AG04450 (cell line): ENCODE measurements at regions not wholly inside any gene's neighbourhood (a gene's known extent, or its start where the extent isn't known, plus 50 kb on each side); places are given as distances from the start of the nearest gene placed in this dataset.

Source experiments
- CTCF ChIA-PET: fragments of 300-600, 350-600 bp; formaldehyde crosslinking; extraction: SDS; loops from one replicate; lab custom pipeline; 2022; ENCODE audit warnings: antibody characterized with exemption, inconsistent platforms; lab: Charles Lee
- POLR2A ChIA-PET: fragments of 350-600 bp; formaldehyde crosslinking; extraction: SDS; loops from one replicate; lab custom pipeline; 2021; ENCODE audit warnings: antibody characterized with exemption, inconsistent platforms; lab: Yijun Ruan, JAX
- DNase-seq: peaks from one replicate; pipeline ENCODE4 v3.0.0-alpha.2; 2011; ENCODE audit warnings: low read depth, low spot score
- H3K27ac ChIP-seq: one replicate; pipeline ENCODE4 v1.5.1; 2012; ENCODE audit warnings: low read depth, low read length, control low read depth
- H3K27me3 ChIP-seq: one replicate; pipeline ENCODE4 v1.6.0; 2012; ENCODE audit warnings: low read length; ENCODE audit not compliant: control insufficient read depth, insufficient read depth
- H3K4me3 ChIP-seq: 2 replicates; pipeline ENCODE4 v1.5.1; 2011; ENCODE audit warnings: mild to moderate bottlenecking, low read depth, low read length, control low read depth
- H3K9me3 ChIP-seq: 2 replicates; pipeline ENCODE4 v1.5.1; 2012; ENCODE audit warnings: low read length; ENCODE audit not compliant: control insufficient read depth, insufficient read depth
- CTCF ChIP-seq: IDR thresholded peaks from 2 replicates; pipeline ENCODE4 v1.5.1; 2011; ENCODE audit warnings: low read depth, low read length, control low read depth, inconsistent platforms

GRCh38 chrX:38941675-38942074 is 140.4 kb downstream of the MID1IP1 start:
- no peak for DNase-seq
- no peak for TF ChIP-seq CTCF
- no peaks in the 10 kb centered on the region for H3K27me3 ChIP-seq
- H3K4me3 ChIP-seq: no peak overlapping the region
- ChIA-PET CTCF (no interaction called here), POLR2A (no interaction called here)
- H3K9me3 ChIP-seq: no peaks in the 10 kb centered on the region
- no peak overlapping the region for H3K27ac ChIP-seq

GRCh38 chrX:38943120-38943519 is 141.9 kb downstream of the MID1IP1 start:
- CTCF ChIA-PET: interaction anchor here (1.4 kb wide), 1 partner anchor 27 kb away, joined by 4 read pairs; no protein-coding TSS in a partner anchor
- no peak for DNase-seq
- TF ChIP-seq CTCF: no peak
- POLR2A ChIA-PET: no interaction called here
- Histone ChIP-seq H3K9me3 (no peaks in the 10 kb centered on the region), H3K27me3 (no peaks in the 10 kb centered on the region), H3K27ac (no peak overlapping the region), H3K4me3 (no peak overlapping the region)

- ChIA-PET CTCF (no interaction called here), POLR2A (no interaction called here)
- no peaks in the 10 kb centered on the region for H3K9me3 ChIP-seq
- H3K4me3 ChIP-seq: no peak overlapping the region
- no peak for DNase-seq
- no peak overlapping the region for H3K27ac ChIP-seq
- no peak for TF ChIP-seq CTCF
- H3K27me3 ChIP-seq: peaks cover 3% of the 10 kb centered on the region
Observed at GRCh38 chrX:38948046-38948445, 146.8 kb downstream of the MID1IP1 start.

GRCh38 chrX:38954520-38954919 is 153.3 kb downstream of the MID1IP1 start:
- Histone ChIP-seq H3K27ac (no peak overlapping the region), H3K9me3 (no peaks in the 10 kb centered on the region), H3K27me3 (no peaks in the 10 kb centered on the region), H3K4me3 (no peak overlapping the region)
- DNase-seq: no peak
- no peak for TF ChIP-seq CTCF
- ChIA-PET CTCF (no interaction called here), POLR2A (no interaction called here)

- DNase-seq: no peak
- H3K27me3 ChIP-seq: no peaks in the 10 kb centered on the region
- no peak for TF ChIP-seq CTCF
- ChIA-PET CTCF (no interaction called here), POLR2A (interaction anchor here (1.0 kb wide), 1 partner anchor 41 kb away, joined by 3 read pairs; no protein-coding TSS in a partner anchor)
- no peak overlapping the region for H3K27ac ChIP-seq
- peaks cover 5% of the 10 kb centered on the region; the same call in 1 of the 2 replicates for H3K9me3 ChIP-seq
- H3K4me3 ChIP-seq: no peak overlapping the region
Observed at GRCh38 chrX:38959736-38960135, 158.5 kb downstream of the MID1IP1 start.
